CD1c-positive myeloid dendritic cell (primary cell): ENCODE measurements at regions not wholly inside any gene's neighbourhood (a gene's known extent, or its start where the extent isn't known, plus 50 kb on each side); places are given as distances from the start of the nearest gene placed in this dataset.

Experiments
- DNase-seq: peaks from one replicate; pipeline ENCODE4 v3.0.0-alpha.2; 2016; ENCODE audit errors: extremely low spot score

GRCh38 chr12:98344046-98344930 is 171.1 kb upstream of the TMPO start:
- no peak for DNase-seq

GRCh38 chr12:98345308-98345876 is 170.0 kb upstream of the TMPO start:
- no peak for DNase-seq

GRCh38 chr12:98351089-98351488 is 164.3 kb upstream of the TMPO start:
- DNase-seq = no peak

- no peak for DNase-seq
These were observed 163.6 kb upstream of the TMPO start for GRCh38 chr12:98351784-98352183.

- DNase-seq = no peak
These were observed 163.1 kb upstream of the TMPO start for GRCh38 chr12:98352218-98352811.

GRCh38 chr12:98352835-98353234 is 162.6 kb upstream of the TMPO start:
- DNase-seq = no peak

GRCh38 chr12:98354520-98355035 is 160.8 kb upstream of the TMPO start:
- no peak for DNase-seq

- DNase-seq = no peak
These were observed 160.1 kb upstream of the TMPO start for GRCh38 chr12:98355322-98355721.

- DNase-seq = no peak
These were observed 159.5 kb upstream of the TMPO start for GRCh38 chr12:98355933-98356332.

GRCh38 chr12:98358144-98358543 is 157.2 kb upstream of the TMPO start:
- no peak for DNase-seq

GRCh38 chr12:98359856-98360255 is 155.5 kb upstream of the TMPO start:
- no peak for DNase-seq

- no peak for DNase-seq
These were observed 155.0 kb upstream of the TMPO start for GRCh38 chr12:98360401-98360800.

- no peak for DNase-seq
These were observed 145.8 kb upstream of the TMPO start for GRCh38 chr12:98369581-98369980.

GRCh38 chr12:98370976-98371375 is 144.4 kb upstream of the TMPO start:
- no peak for DNase-seq

- no peak for DNase-seq
These were observed 144.0 kb upstream of the TMPO start for GRCh38 chr12:98371419-98371818.

GRCh38 chr12:98372340-98373024 is 142.9 kb upstream of the TMPO start:
- DNase-seq = no peak

- DNase-seq = peak; percentile 23
These were observed 142.3 kb upstream of the TMPO start for GRCh38 chr12:98373025-98373554.

GRCh38 chr12:98374007-98374406 is 141.4 kb upstream of the TMPO start:
- no peak for DNase-seq

- no peak for DNase-seq
These were observed 136.3 kb upstream of the TMPO start for GRCh38 chr12:98379106-98379505.

GRCh38 chr12:98385641-98386040 is 129.7 kb upstream of the TMPO start:
- no peak for DNase-seq

GRCh38 chr12:98387444-98387843 is 127.9 kb upstream of the TMPO start:
- no peak for DNase-seq

- no peak for DNase-seq
These were observed 127.3 kb upstream of the TMPO start for GRCh38 chr12:98388126-98388525.
